NB4 (cell line): ENCODE measurements at regions not wholly inside any gene's neighbourhood (a gene's known extent, or its start where the extent isn't known, plus 50 kb on each side); places are given as distances from the start of the nearest gene placed in this dataset.

ENCODE experiments used
- CTCF ChIP-seq: IDR thresholded peaks from one replicate; pipeline ENCODE4 v1.5.1; 2012; ENCODE audit warnings: low read depth, low read length
- MYC ChIP-seq: IDR thresholded peaks from 2 replicates; pipeline ENCODE4 v1.6.1; 2011; ENCODE audit warnings: low read depth, low read length

- TF ChIP-seq CTCF = no peak
- TF ChIP-seq MYC = no peak
Observed at GRCh38 chr9:86655147-86655546, 292.2 kb downstream of the GAS1 start.
